ENCODE measurements at regions not wholly inside any gene's neighbourhood (a gene's known extent, or its start where the extent isn't known, plus 50 kb on each side); places are given as distances from the start of the nearest gene placed in this dataset.

DNA sequence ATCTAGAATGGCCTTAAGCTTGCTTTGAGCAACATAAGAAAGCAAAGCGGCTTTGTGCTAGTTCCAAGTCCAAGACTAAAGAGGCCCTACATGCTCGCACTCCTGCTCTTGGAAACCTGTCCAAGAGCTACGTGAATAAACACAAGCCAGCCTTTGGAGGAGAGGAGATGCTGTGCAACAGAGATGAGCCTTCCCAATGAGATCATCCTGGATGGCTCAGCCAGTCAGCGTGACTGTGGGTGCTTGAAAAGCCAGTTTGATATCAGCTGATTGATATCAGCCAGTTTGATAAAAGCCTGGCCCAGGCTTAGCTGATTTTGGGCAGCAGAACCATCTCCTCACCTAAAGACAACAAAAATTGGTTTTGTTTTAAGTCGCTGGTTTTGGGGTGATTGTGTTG, 481.0 kb upstream of the DSEL start:
- H3K4me3 ChIP-seq (ENCODE audit: control insufficient read depth, low read depth, low read length): no peak overlapping the region
- DNase-seq (ENCODE audit: low read depth): no peak
- no peak for TF ChIP-seq CTCF (conservative IDR thresholded peaks at IDR 0.05; ENCODE audit: control insufficient read depth, insufficient read depth, low read depth, low read length)

- TF ChIP-seq CTCF (conservative IDR thresholded peaks at IDR 0.05; ENCODE audit: control insufficient read depth, insufficient read depth, low read depth, low read length): no peak
- no peak for DNase-seq (ENCODE audit: low read depth)
- no peak overlapping the region for H3K4me3 ChIP-seq (ENCODE audit: control insufficient read depth, low read depth, low read length)
These were observed 479.2 kb upstream of the DSEL start for GRCh38 chr18:67995769-67996168.

DNA sequence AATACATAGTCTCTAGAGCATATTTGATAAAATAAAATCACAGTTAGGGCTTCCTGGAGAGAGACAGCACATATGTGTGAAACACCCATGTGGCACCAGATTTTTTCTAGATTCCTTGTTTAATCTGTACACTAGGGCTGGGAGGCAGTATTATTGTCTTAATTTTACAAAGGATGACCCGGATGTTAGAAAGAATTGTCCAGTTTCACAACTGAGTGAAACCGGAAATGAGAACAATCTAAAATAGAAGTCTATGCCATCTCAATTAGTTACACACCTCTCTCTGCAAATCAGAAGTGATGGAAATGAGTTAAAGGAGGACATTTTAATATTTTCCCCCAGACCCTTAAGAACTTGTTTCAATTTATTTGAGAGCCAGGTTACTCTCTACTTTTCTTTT, 463.7 kb upstream of the DSEL start:
- H3K4me3 ChIP-seq (ENCODE audit: control insufficient read depth, low read depth, low read length): no peak overlapping the region
- TF ChIP-seq CTCF (conservative IDR thresholded peaks at IDR 0.05; ENCODE audit: control insufficient read depth, insufficient read depth, low read depth, low read length): no peak
- DNase-seq (ENCODE audit: low read depth): no peak

DNA sequence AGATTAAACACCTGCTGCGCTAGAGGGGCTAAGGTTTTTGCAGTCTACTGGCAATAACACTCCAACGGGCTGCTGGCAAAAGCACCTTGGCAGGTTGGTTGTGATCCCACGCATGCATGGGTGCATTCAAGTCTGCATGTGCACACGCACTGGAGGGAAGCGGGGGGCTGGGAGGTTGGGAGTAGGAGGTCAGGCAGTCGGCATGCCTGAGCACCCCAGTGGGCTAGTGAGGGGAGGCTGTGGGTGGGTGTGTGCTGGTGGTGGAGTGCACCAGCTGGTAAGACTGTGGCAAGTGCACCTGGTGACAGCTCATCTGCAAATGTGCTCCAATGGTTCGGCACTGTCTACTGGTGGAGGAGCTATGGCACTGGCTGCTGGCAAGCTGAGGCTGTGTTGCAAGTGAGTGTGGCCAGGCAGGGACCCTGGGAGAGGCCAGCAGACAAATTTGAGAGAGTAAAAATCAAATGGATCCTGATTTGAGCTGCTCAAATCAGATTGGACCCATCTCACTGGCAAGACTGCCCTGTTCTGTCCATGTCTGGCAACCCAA, 460.6 kb upstream of the DSEL start:
- no peak for DNase-seq (ENCODE audit: low read depth)
- no peak for TF ChIP-seq CTCF (conservative IDR thresholded peaks at IDR 0.05; ENCODE audit: control insufficient read depth, insufficient read depth, low read depth, low read length)
- no peak overlapping the region for H3K4me3 ChIP-seq (ENCODE audit: control insufficient read depth, low read depth, low read length)

DNA sequence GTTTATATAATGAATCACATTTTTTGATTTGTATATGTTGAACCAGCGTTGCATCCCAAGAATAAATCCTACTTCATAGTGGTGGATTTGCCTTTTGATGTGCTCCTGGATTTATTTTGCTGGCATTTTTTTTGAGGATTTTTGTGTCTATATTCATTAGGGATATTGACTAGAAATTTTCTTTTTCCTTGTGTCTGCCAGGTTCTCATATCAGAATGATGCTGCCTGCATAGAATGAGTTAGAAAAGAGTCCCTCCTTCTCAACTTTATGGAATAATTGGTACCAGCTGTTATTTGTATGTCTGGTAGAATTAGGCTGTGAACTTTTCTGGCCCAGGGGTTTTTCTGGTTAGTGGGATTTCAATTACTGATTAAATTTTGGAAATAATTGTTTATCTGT, 457.4 kb upstream of the DSEL start:
- DNase-seq (ENCODE audit: low read depth): no peak
- H3K4me3 ChIP-seq (ENCODE audit: control insufficient read depth, low read depth, low read length): no peak overlapping the region
- TF ChIP-seq CTCF (conservative IDR thresholded peaks at IDR 0.05; ENCODE audit: control insufficient read depth, insufficient read depth, low read depth, low read length): no peak

DNA sequence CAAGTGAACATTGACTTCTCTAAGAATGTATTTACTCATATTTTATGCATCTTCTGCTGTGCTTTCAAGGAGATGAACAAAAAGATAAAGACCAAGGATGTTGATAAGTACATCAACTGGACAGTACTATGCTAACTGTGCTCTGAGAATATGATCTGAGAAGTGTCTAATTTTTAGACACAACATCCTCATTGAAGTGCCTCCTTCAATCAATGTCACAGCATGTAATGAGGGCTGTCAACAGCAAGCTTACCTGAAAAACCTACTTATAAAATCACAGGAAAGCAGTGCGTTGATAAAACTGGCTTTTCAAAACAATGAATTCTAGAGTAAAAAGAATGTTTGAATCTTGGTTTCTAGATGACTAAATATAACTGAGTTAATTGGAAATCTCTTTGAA, 452.9 kb upstream of the DSEL start:
- no peak for DNase-seq (ENCODE audit: low read depth)
- H3K4me3 ChIP-seq (ENCODE audit: control insufficient read depth, low read depth, low read length): no peak overlapping the region
- TF ChIP-seq CTCF (conservative IDR thresholded peaks at IDR 0.05; ENCODE audit: control insufficient read depth, insufficient read depth, low read depth, low read length): no peak

- no peak overlapping the region for H3K4me3 ChIP-seq (ENCODE audit: control insufficient read depth, low read depth, low read length)
- DNase-seq (ENCODE audit: low read depth): no peak
- TF ChIP-seq CTCF (conservative IDR thresholded peaks at IDR 0.05; ENCODE audit: control insufficient read depth, insufficient read depth, low read depth, low read length): no peak
These were observed 449.7 kb upstream of the DSEL start for GRCh38 chr18:67966224-67966623.
